Trophoblast cell (in vitro differentiated cells and primary cell): ENCODE measurements at regions not wholly inside any gene's neighbourhood (a gene's known extent, or its start where the extent isn't known, plus 50 kb on each side); places are given as distances from the start of the nearest gene placed in this dataset.

ENCODE experiments used
- DNase-seq, 2 donors: peaks; one replicate each; pipeline ENCODE4 v3.0.0-alpha.2; 2016
- H2AFZ ChIP-seq: 2 replicates; pipeline ENCODE4 v1.6.1; 2013; ENCODE audit warnings: low read length, moderate library complexity, mild to moderate bottlenecking; ENCODE audit not compliant: insufficient read depth, poor library complexity
- H2AK5ac ChIP-seq: 2 replicates; pipeline ENCODE4 v1.6.1; 2013; ENCODE audit warnings: mild to moderate bottlenecking, low read length
- H2BK120ac ChIP-seq: 2 replicates; pipeline ENCODE4 v1.6.1; 2013; ENCODE audit warnings: low read length, mild to moderate bottlenecking, moderate library complexity; ENCODE audit not compliant: insufficient read depth, poor library complexity
- H2BK12ac ChIP-seq: 2 replicates; pipeline ENCODE4 v1.6.1; 2013; ENCODE audit warnings: mild to moderate bottlenecking, low read length, moderate library complexity
- H2BK5ac ChIP-seq: 2 replicates; pipeline ENCODE4 v1.6.1; 2013; ENCODE audit warnings: low read length, low read depth, moderate library complexity, mild to moderate bottlenecking; ENCODE audit not compliant: poor library complexity
- H3K14ac ChIP-seq: 2 replicates; pipeline ENCODE4 v1.6.1; 2013; ENCODE audit warnings: mild to moderate bottlenecking, low read length
- H3K18ac ChIP-seq: 2 replicates; pipeline ENCODE4 v1.6.1; 2013; ENCODE audit warnings: mild to moderate bottlenecking, low read length
- H3K23ac ChIP-seq: 2 replicates; pipeline ENCODE4 v1.6.1; 2013; ENCODE audit warnings: low read length
- H3K27ac ChIP-seq: 2 replicates; pipeline ENCODE4 v1.5.1; 2013; ENCODE audit warnings: low read depth, mild to moderate bottlenecking, inconsistent platforms, low read length, moderate library complexity
- H3K27me3 ChIP-seq: 2 replicates; pipeline ENCODE4 v1.6.1; 2013; ENCODE audit warnings: inconsistent platforms, mild to moderate bottlenecking, low read length, moderate library complexity; ENCODE audit not compliant: insufficient read depth
- H3K36me3 ChIP-seq, 2 experiments: 1 replicate in 1 of 2; 2 replicates in 1 of 2; pipeline ENCODE4 v1.6.1; 2013; ENCODE audit warnings: low read length in 2 of 2, mild to moderate bottlenecking in 2 of 2, moderate library complexity in 1 of 2; ENCODE audit not compliant: insufficient read depth in 2 of 2, control insufficient read depth in 1 of 2
- H3K4ac ChIP-seq: 2 replicates; pipeline ENCODE4 v1.6.1; 2013; ENCODE audit warnings: low read depth, mild to moderate bottlenecking, low read length, moderate library complexity
- H3K4me1 ChIP-seq, 2 experiments: 1 replicate in 1 of 2; 2 replicates in 1 of 2; pipeline ENCODE4 v1.6.1; 2013; ENCODE audit warnings: low read length in 2 of 2, mild to moderate bottlenecking in 2 of 2, moderate library complexity in 1 of 2; ENCODE audit not compliant: insufficient read depth in 2 of 2, control insufficient read depth in 1 of 2
- H3K4me2 ChIP-seq: 2 replicates; pipeline ENCODE4 v1.6.1; 2013; ENCODE audit warnings: inconsistent platforms, mild to moderate bottlenecking, low read length, moderate library complexity
- H3K4me3 ChIP-seq: 2 replicates; pipeline ENCODE4 v1.5.1; 2013; ENCODE audit warnings: mild to moderate bottlenecking, low read depth, low read length, inconsistent platforms
- H3K79me1 ChIP-seq: one replicate; pipeline ENCODE4 v1.6.1; 2013; ENCODE audit warnings: low read length
- H3K79me2 ChIP-seq: 2 replicates; pipeline ENCODE4 v1.6.1; 2013; ENCODE audit warnings: low read length, mild to moderate bottlenecking; ENCODE audit not compliant: control insufficient read depth, insufficient read depth, poor library complexity
- H3K9ac ChIP-seq: 2 replicates; pipeline ENCODE4 v1.6.1; 2013; ENCODE audit warnings: mild to moderate bottlenecking, low read length
- H3K9me3 ChIP-seq: 2 replicates; pipeline ENCODE4 v1.6.1; 2013; ENCODE audit warnings: low read depth, mild to moderate bottlenecking, control low read depth, inconsistent platforms, low read length; ENCODE audit not compliant: insufficient read depth
- H4K12ac ChIP-seq: 2 replicates; pipeline ENCODE4 v1.6.1; 2013; ENCODE audit warnings: low read depth, mild to moderate bottlenecking, low read length, moderate library complexity
- H4K8ac ChIP-seq: 2 replicates; pipeline ENCODE4 v1.6.1; 2013; ENCODE audit warnings: low read depth, mild to moderate bottlenecking, low read length, moderate library complexity
- H4K91ac ChIP-seq: one replicate; pipeline ENCODE4 v1.6.1; 2013; ENCODE audit warnings: low read depth, mild to moderate bottlenecking, low read length, moderate library complexity
- WGBS: extraction: QIAGEN DNeasy Blood & Tissue Kit; methylation state at CpG from one replicate; pipeline ENCODE4 v1.1.7; 2013; ENCODE audit warnings: missing lambda C conversion rate; ENCODE audit not compliant: insufficient read length, insufficient coverage; ENCODE audit errors: extremely low coverage; 5-methylcytosine and 5-hydroxymethylcytosine counted together

DNA sequence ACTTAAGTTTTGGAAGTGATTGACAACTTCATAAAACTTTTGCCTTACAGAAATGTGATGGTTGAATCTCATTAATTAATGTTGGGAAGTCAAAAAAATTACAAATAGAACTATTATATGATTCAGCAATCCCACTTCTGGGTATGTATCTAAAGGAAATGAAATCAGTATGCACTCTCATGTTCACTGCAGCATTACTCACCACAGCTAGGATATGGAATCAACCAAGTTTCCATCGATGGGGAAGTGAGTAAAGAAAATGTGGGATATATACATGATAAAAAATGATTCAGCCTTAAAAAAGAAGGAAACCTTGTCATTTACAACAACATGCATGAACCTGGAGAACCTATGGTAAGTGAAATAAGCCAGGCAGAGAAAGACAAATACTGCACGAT, 112.4 kb upstream of the WDR75 start:
- H3K27ac ChIP-seq: no peak overlapping the region
- no peaks in the 10 kb centered on the region for H3K27me3 ChIP-seq
- no peak overlapping the region for H3K18ac ChIP-seq
- H4K12ac ChIP-seq: no peak overlapping the region
- no peak overlapping the region for H3K23ac ChIP-seq
- no peaks in the 10 kb centered on the region for H3K36me3 ChIP-seq
- H3K79me2 ChIP-seq: no peaks in the 10 kb centered on the region
- no peak overlapping the region for H4K8ac ChIP-seq
- H3K4ac ChIP-seq: no peak overlapping the region
- no peak overlapping the region for H3K4me2 ChIP-seq
- H3K79me1 ChIP-seq: no peaks in the 10 kb centered on the region
- WGBS: no CpG with 5 or more reads among the region's 2 CpGs
- H2AK5ac ChIP-seq: no peak overlapping the region
- no peak overlapping the region for H2AFZ ChIP-seq
- H3K4me3 ChIP-seq: no peak overlapping the region
- no peak overlapping the region for H2BK12ac ChIP-seq
- no peak overlapping the region for H3K9ac ChIP-seq
- no peak overlapping the region for H3K14ac ChIP-seq
- H2BK120ac ChIP-seq: no peak overlapping the region
- no peaks in the 10 kb centered on the region for H3K4me1 ChIP-seq
- no peak for DNase-seq
- H2BK5ac ChIP-seq: no peak overlapping the region
- no peaks in the 10 kb centered on the region for H3K9me3 ChIP-seq
- no peak overlapping the region for H4K91ac ChIP-seq

DNA sequence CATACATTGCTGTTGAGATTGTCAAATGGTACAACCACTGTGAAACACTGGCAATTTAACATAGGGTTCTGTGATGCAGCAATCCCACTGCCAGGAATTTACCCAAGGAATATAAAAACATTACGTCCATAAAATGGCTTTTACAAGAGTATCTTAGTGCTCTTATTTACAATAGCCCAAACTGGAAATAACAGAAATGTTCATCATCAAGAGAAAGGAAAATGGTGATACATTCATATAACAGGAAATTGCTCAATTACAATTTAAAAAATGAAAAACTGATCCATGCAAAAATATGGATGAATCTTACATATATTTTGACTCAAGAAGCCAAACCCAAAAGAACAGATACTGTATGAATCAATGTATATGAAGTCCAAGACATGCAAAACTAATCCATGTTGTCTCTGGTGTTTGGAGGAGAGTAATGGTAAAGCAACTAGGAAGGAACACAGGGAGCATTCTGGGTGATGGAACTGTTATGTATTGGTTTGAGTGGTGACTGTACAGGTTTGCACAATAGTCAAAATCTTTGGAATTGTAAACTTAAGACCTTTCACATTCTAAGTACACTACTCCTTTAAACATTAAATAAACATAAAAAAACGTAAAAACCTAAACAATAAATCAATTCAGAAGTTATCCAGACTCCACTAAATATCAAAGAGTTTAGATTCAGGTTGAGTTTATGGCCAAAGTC, 104.8 kb upstream of the WDR75 start:
- peaks cover 2% of the 10 kb centered on the region for H3K9me3 ChIP-seq
- H2BK120ac ChIP-seq: no peak overlapping the region
- H2BK5ac ChIP-seq: no peak overlapping the region
- no peak overlapping the region for H3K18ac ChIP-seq
- no peak overlapping the region for H3K4ac ChIP-seq
- 100% methylated on average over 1 of the region's 2 CpGs for WGBS
- H3K27me3 ChIP-seq: no peaks in the 10 kb centered on the region
- H4K8ac ChIP-seq: no peak overlapping the region
- H3K4me2 ChIP-seq: no peak overlapping the region
- DNase-seq: no peak
- H3K14ac ChIP-seq: no peak overlapping the region
- H4K12ac ChIP-seq: no peak overlapping the region
- H2AK5ac ChIP-seq: no peak overlapping the region
- no peak overlapping the region for H3K9ac ChIP-seq
- no peak overlapping the region for H2BK12ac ChIP-seq
- no peak overlapping the region for H3K23ac ChIP-seq
- peaks cover 0 to 3% of the 10 kb centered on the region in 2 experiments for H3K36me3 ChIP-seq
- no peak overlapping the region for H4K91ac ChIP-seq
- H3K79me2 ChIP-seq: no peaks in the 10 kb centered on the region
- no peak overlapping the region for H2AFZ ChIP-seq
- no peaks in the 10 kb centered on the region for H3K4me1 ChIP-seq
- no peak overlapping the region for H3K27ac ChIP-seq
- no peak overlapping the region for H3K4me3 ChIP-seq
- H3K79me1 ChIP-seq: no peaks in the 10 kb centered on the region

DNA sequence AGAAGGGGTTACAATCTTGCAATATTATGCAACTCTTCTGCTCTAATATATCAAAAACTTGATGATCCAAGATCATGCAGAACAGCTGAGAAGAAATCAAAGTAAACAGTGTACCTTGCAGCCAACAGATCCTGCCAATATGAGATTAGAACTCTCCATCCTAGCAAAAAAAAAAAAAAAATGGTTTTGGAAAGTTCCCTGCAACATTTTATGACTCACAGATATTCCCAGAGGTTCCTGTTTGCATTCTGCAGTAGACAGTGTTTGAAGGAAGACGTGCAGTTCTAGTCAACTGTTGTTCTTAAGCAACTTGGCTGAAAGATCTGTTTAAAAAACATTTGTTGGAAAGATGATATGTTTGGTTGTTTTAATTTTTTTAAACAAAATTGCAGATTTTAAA, 103.6 kb upstream of the WDR75 start:
- Histone ChIP-seq H3K36me3 (peaks cover 0 to 3% of the 10 kb centered on the region in 2 experiments), H4K12ac (no peak overlapping the region), H3K79me1 (no peaks in the 10 kb centered on the region), H3K9ac (no peak overlapping the region), H2BK12ac (no peak overlapping the region), H3K27me3 (no peaks in the 10 kb centered on the region), H3K4me1 (no peaks in the 10 kb centered on the region), H3K18ac (no peak overlapping the region), H3K4ac (no peak overlapping the region), H3K23ac (no peak overlapping the region), H3K9me3 (peaks cover 2% of the 10 kb centered on the region), H4K8ac (no peak overlapping the region), H2BK5ac (no peak overlapping the region), H3K4me2 (no peak overlapping the region), H2BK120ac (no peak overlapping the region), H4K91ac (no peak overlapping the region), H2AK5ac (no peak overlapping the region), H3K79me2 (no peaks in the 10 kb centered on the region), H3K27ac (no peak overlapping the region), H2AFZ (no peak overlapping the region), H3K14ac (no peak overlapping the region), H3K4me3 (no peak overlapping the region)
- WGBS: no CpG with 5 or more reads among the region's 1 CpG
- no peak for DNase-seq

DNA sequence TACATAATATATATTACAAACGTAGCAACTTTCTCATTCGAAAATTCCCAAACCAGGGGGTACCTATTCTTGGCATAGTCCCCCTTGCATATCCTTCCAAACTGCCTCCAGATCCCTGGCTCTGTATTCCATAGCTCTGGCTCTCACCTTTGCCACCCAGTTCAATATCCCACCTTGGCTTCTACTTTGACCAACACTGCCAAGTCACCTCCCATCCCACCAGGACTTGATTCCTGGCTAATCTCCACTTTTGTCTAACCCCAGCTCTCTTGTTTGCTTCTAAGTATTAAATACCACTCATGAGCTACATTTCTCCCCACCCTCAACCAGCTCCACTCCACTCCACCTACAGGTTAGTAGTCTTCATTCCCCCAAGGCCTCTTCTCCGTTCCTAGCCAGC, 103.2 kb upstream of the WDR75 start:
- H3K79me1 ChIP-seq: no peaks in the 10 kb centered on the region
- no peak overlapping the region for H3K23ac ChIP-seq
- no peak overlapping the region for H3K4ac ChIP-seq
- no peak overlapping the region for H3K14ac ChIP-seq
- no peak overlapping the region for H2AFZ ChIP-seq
- H3K4me3 ChIP-seq: no peak overlapping the region
- DNase-seq: no peak
- no peak overlapping the region for H4K8ac ChIP-seq
- no peaks in the 10 kb centered on the region for H3K79me2 ChIP-seq
- H3K36me3 ChIP-seq: peaks cover 0 to 3% of the 10 kb centered on the region in 2 experiments
- H3K27ac ChIP-seq: no peak overlapping the region
- no peak overlapping the region for H3K9ac ChIP-seq
- H4K12ac ChIP-seq: no peak overlapping the region
- WGBS: no CpG with 5 or more reads among the region's 3 CpGs
- H3K4me1 ChIP-seq: no peaks in the 10 kb centered on the region
- H2BK12ac ChIP-seq: no peak overlapping the region
- no peak overlapping the region for H3K18ac ChIP-seq
- H3K9me3 ChIP-seq: peaks cover 2% of the 10 kb centered on the region
- no peak overlapping the region for H3K4me2 ChIP-seq
- H3K27me3 ChIP-seq: no peaks in the 10 kb centered on the region
- H2BK120ac ChIP-seq: no peak overlapping the region
- no peak overlapping the region for H4K91ac ChIP-seq
- no peak overlapping the region for H2BK5ac ChIP-seq
- H2AK5ac ChIP-seq: no peak overlapping the region
